Stimulated activated naive CD4-positive, alpha-beta T cell (primary cell): ENCODE measurements at regions not wholly inside any gene's neighbourhood (a gene's known extent, or its start where the extent isn't known, plus 50 kb on each side); places are given as distances from the start of the nearest gene placed in this dataset.
"Not testable (repeated sequence)": the region's sequence is repeated elsewhere in the genome, so short reads cannot be mapped to it uniquely, and the experiment has no call there.

ENCODE experiments used
- DNase-seq, 6 experiments: peaks; one replicate each; lab custom pipeline; 2025; lab: John Stamatoyannopoulos, UW

- no peak for DNase-seq
Observed at GRCh38 chr20:33908336-33908735, 85.4 kb upstream of the RALY start.

GRCh38 chr20:33908868-33909267, 84.8 kb upstream of the RALY start:
- no peak for DNase-seq

GRCh38 chr20:33909331-33909921, 84.3 kb upstream of the RALY start:
- DNase-seq = no peak

- no peak for DNase-seq
Observed at GRCh38 chr20:33910056-33910455, 83.7 kb upstream of the RALY start.

GRCh38 chr20:33910529-33911327, 83.0 kb upstream of the RALY start:
- DNase-seq = no peak

- DNase-seq = peak; percentile 1 to 58 (median 34)
Observed at GRCh38 chr20:33914919-33915318, 78.8 kb upstream of the RALY start.

GRCh38 chr20:33915726-33916331, 77.9 kb upstream of the RALY start:
- DNase-seq = peak in 5 of 6 experiments; percentile 12 to 48 (median 32)

- no peak for DNase-seq
Observed at GRCh38 chr20:33916768-33917167, 76.9 kb upstream of the RALY start.

- no peak for DNase-seq
Observed at GRCh38 chr20:33917831-33918525, 75.7 kb upstream of the RALY start.

- no peak for DNase-seq
Observed at GRCh38 chr20:33918662-33919061, 75.0 kb upstream of the RALY start.

GRCh38 chr20:33919653-33920052, 74.1 kb upstream of the RALY start:
- DNase-seq = no peak

- no peak for DNase-seq
Observed at GRCh38 chr20:33922224-33922623, 71.5 kb upstream of the RALY start.

GRCh38 chr20:33923740-33924139, 70.0 kb upstream of the RALY start:
- no peak for DNase-seq

- DNase-seq = no peak
Observed at GRCh38 chr20:33925867-33926266, 67.8 kb upstream of the RALY start.

- DNase-seq = no peak
Observed at GRCh38 chr20:33926425-33926824, 67.3 kb upstream of the RALY start.

- no peak for DNase-seq
Observed at GRCh38 chr20:33927724-33928123, 66.0 kb upstream of the RALY start.

- no peak for DNase-seq
Observed at GRCh38 chr20:33929917-33930316, 63.8 kb upstream of the RALY start.

- DNase-seq = peak in 5 of 6 experiments; percentile 14 to 41 (median 33)
Observed at GRCh38 chr20:33933469-33933909, 60.2 kb upstream of the RALY start.

GRCh38 chr20:33936656-33937055, 57.1 kb upstream of the RALY start:
- no peak for DNase-seq

- DNase-seq = not testable (repeated sequence)
Observed at GRCh38 chr20:33939031-33939430, 54.7 kb upstream of the RALY start.

- no peak for DNase-seq
Observed at GRCh38 chr20:33940666-33941065, 53.0 kb upstream of the RALY start.
